ENCODE measurements at regions not wholly inside any gene's neighbourhood (a gene's known extent, or its start where the extent isn't known, plus 50 kb on each side); places are given as distances from the start of the nearest gene placed in this dataset.
"Not testable (repeated sequence)": the region's sequence is repeated elsewhere in the genome, so short reads cannot be mapped to it uniquely, and the experiment has no call there.

DNA sequence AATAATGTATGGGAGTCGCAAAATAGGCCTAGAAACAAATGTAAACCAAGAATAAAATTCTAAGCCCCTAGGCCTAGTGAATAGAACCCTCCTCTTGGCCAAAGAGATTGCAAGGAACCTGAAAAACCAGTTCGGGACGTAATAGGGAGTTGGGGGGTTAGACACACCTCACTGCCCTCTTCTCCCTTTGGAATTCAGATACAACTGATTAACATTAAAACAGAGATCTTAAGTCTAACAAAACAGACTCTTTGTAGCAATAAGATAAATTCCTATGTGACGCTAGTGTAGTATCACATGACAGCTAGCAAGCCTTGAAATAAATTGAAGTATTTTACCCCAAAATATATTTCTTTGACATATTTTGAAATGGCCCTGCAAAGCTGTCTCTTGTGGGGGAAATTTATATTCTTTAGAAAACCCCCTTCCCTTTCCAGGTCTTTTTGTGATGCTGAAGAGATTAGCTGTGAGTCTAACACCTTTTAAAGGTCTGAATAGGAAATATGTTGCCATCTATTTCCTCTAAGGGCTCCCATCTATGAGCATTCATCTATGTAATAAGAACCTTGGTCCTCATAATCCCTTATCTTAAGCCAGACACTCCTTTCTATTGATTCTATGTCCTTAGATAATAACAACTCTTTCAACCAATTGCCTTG is 623.4 kb upstream of the NRG3 start:
- DNase-seq (ENCODE audit: low spot score): no peak

DNA sequence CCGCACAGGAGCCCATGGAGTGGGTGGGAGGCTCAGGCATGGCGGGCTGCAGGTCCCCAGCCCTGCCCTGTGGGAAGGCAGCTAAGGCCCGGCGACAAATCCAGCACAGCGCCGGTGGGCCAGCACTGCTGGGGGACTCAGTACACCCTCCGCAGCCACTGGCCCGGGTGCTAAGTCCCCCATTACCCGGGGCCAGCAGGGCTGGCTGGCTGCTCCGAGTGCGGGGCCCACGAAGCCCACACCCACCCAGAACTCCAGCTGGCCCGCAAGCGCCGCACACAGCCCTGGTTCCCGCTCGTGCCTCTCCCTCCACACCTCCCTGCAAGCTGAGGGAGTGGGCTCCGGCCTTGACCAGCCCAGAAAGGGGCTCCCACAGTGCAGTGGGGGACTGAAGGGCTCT is 610.0 kb upstream of the NRG3 start:
- not testable (repeated sequence) for DNase-seq (ENCODE audit: low spot score)

DNA sequence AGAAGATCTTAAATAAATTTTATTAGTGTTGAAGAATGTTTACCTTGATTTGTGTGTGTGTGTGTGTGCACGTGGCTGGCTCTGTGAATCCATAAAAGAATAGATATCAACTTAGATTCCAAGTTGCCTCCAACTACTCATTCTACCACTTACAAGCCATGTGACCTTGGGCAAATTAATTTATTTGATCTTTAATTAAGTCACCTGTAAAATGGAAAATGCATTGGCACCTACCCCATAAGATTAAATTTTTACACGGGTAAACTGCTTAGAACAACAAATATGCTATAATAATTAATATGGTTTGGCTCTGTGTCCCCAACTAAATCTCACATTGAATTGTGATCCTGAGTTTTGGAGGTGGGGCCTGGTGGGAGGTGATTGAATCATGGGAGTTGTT is 604.9 kb upstream of the NRG3 start:
- no peak for DNase-seq (ENCODE audit: low spot score)

DNA sequence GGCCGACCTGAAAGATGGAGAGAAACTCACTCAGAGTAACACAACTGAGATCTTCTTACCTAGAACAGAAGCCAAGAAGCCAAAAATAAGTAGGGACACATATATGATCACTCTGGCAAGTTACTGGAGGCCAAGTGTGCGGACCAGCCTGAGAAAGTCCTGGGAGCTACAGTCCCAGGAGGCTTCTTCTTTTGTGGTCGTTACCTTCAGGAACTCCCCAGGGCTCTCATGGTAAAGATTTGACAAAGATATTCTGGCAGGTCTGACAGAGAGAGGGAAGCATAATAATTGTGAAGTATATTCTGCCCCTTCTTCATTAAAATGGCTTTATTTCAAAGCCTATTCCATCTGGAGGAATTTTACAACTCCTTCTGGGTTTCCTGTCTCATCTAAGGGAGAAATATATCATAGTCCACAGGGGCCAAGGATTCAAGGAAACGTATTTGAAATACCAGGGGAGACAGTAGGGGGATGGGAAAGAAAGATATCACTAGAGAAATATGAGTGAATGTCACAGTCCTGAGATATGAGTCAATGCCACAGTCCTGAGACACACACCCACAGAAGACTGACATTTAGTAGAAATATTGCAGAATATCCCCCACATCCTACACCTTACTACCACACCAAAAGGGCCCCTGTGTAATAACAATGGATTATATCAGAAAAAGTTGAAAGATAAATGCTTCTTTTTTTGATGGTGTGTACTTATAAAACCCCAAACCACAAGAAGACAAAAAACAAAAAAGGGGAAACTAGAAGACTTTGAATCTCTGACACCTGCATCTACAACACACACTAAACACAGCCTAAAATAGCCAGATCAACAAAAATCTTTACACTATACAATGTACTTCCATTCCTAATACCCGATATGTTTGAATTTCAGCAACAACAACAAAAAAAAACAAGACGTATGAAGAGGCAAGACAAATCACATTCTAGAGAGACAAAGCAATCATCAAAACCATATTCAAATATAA is 594.2 kb upstream of the NRG3 start:
- no peak for DNase-seq (ENCODE audit: low spot score)

DNA sequence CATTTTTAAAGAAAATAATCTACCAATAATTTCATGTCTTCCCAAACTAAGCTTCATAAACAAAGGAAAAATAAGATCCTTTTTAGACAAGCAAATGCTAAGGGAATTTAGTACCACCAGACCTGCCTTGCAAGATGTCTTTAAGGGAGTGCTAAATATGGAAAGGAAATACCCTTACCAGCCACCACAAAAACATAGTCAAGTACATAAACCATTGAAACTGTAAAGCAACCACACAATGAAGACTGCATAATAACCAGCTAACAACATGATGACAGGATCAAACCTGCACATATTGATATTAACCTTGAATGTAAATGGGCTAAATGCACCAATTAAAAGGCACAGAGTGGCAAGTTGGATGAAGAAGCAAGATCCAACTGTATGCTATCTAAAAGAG is 586.5 kb upstream of the NRG3 start:
- no peak for DNase-seq (ENCODE audit: low spot score)

DNA sequence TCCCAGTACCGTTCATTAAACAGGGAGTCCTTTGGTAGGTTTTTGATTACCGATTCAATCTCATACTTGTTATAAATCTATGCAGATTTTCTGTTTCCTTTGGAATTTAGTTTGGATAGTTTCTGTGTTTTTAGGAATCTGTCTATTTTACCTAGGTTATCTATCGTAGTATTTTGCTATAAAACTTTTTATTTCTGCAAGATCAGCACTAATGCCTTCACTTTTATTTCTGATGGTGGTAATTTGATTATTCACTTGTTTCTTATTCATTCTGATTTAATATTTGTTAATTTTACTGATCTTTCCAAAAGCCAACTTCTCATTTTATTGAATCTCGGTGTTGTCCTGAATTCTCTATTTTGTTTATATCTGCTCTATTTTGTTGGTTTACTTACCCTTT is 577.7 kb upstream of the NRG3 start:
- no peak for DNase-seq (ENCODE audit: low spot score)

DNA sequence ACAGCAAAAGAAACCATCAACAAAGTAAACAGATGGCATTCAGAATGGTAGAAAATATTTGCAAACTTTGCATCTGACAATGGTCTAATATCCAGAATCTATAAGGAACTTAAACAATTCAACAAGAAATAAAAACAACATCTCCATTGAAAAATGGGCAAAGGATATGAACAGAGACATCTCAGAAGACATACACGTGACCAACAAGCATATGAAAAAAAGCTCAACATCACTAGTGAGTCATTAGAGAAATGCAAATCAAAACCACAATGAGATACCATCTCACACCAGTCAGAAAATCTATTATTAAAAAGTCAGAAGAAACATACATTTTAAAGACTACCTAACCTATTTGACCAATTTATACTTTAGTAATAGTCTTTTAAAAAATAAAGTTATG is 571.3 kb upstream of the NRG3 start:
- DNase-seq (ENCODE audit: low spot score): no peak

DNA sequence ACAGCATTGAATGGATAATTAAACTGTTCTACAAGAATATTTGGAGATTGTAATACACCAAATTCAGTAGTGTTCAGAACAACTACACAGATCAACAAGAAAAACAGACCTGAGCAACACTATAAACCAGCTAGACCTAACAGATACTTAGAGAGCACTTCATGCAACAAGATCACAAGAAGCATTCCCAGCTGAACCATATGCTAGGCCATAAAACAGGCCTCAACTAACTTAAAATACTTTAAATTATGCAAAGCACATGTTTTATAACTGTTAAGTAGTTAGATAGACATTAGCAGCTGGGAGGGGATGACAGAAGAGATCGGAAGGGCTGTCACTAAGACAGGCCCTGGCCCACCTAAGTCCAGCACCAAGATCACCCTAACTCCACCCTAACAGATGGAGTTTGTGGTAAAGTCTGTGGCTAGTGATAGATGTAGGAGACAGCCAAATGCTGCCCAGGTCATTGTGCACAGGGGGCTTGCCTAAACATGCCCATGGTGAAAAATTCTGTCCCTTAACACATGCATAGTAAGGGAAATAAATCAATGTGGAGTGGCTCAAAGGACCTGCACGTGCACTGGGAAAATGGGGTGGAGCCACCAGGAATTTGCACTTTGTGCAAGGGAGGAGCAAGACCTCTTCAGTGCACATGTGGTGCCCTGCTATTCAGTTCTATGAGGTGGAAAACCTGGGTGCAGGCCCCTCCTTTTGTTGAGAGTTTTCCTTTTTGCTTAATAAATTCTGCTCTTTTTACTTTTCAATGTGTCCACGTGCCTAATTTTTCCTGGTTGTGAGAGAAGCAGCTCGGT is 567.8 kb upstream of the NRG3 start:
- DNase-seq (ENCODE audit: low spot score): no peak

DNA sequence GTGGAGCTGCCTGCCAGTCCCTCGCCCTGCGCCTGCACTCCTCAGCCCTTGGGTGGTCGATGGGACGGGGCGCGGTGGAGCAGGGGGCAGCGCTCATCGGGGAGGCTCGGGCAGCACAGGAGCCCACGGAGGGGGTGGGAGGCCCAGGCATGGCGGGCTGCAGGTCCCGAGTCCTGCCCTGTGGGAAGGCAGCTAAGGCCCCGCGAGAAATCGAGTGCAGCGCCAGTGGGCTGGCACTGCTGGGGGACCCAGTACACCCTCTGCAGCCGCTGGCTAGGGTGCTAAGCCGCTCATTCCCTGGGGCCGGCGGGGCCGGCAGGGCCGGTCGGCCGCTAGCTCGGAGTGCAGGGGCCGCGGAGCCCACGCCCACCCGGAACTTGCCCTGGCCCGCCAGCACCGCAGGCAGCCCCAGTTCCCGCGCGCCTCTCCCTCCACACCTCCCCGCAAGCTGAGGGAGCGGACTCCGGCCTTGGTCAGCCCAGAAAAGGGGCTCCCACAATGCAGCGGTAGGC is 565.9 kb upstream of the NRG3 start:
- DNase-seq (ENCODE audit: low spot score): no peak

DNA sequence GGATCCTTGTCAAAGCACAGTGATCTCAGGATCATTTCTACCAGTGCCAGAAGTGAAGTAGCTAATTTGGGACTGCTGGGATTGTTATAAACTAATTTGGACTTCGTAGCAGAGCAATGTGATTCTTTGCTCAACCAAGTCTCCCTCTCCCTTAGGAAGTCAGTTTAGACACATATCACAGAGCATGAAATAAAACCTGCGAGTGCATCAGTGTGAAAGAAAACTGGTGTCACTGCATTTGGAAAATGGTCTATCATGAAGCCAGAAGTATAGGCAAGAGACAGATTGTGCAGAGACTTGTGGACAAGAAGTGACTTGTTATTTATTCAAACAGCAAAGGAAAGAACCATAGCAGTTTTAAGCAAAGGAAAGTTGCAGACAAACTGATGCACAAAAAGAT is 560.5 kb upstream of the NRG3 start:
- DNase-seq (ENCODE audit: low spot score): no peak

DNA sequence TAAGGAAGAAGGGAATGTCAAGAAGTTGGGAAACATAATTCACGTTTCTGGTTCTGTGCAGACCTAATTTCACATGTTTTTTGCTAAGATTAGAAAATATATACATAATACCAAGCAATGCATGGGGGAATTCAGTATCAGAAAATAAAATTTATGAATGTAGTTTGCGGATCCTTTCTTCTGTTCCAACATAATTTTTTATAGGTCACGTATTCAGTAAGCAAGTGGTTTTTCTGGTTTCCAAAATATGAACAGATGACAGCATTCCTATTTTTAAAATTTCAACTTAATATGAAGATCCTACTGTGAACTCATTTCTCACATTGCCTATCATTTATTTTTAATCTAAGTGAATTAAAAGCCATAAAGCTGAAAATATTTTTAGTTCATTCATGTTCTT is 560.0 kb upstream of the NRG3 start:
- DNase-seq (ENCODE audit: low spot score): no peak

DNA sequence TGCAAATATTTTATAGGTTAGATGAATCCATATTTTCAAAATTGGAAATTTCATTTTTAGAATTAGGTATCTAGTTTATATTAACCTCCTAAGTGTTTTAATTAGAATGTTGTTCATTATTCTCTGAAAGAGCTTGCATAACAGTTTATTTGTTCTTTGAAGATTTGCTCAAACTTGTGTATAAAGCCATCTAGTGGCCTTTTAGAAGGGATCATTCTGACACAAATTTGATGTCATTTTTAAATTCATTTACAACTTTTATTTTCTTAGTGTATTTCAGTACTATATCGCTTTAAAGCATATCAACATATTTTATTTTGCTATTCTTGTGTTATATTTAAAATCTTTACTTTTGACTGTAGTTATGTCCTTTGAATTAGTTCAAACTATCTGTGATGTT is 527.0 kb upstream of the NRG3 start:
- no peak for DNase-seq (ENCODE audit: low spot score)

DNA sequence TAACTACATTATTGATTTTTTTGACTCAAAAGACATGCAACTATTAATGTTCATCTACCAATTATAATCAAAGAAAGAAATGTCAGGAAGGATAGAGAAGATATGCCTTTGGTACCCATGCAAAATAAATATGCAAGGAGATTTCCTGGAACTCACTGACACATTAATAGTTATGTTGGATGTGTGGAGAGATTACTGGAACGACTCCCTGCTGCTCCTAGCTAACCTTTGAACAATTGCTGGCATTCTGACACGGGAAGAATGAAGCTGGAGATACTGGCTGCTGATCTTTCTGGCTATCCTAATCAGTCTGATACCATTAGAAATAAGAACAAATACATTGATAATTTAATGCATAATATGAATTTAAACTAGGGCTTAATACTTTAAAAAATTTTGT is 507.9 kb upstream of the NRG3 start:
- no peak for DNase-seq (ENCODE audit: low spot score)

DNA sequence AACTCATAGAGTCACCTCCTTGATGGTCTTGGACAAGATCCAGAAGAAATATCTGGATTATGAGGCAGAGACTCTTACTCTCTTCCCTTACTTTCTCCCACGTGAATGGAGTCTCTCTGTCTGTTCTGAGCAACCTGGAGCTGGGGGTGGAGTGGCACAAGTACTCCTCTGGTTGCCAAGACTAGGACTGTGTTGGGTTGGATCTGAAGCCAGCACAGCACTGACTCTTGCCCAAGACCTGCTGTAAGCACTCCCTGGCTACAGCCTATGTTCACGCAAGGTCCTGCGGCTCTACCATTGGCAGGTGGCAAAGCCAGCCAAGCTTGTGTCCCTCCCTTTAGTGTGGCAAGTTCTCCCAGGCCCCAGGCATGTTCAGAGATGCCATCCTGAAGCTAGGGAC is 488.2 kb upstream of the NRG3 start:
- no peak for DNase-seq (ENCODE audit: low spot score)

DNA sequence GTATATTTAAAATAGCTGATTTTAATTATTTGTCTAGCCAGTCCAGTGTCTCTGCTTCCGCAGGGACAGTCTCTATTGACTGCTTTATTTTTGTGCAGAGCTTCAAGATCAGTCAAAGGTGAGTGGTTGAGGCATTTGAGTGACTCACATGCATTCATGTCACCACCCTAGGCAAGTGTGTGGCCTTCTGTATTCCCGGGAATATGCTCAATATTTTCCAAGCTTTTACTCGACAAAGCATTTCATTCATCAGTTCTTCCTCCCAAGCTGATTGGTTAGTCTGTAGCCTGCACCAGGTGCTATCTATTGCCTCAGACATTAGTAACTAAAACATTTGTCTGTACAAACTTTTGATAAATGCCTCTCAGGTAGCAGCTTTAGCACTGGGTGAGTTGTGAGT is 471.5 kb upstream of the NRG3 start:
- DNase-seq (ENCODE audit: low spot score): no peak

DNA sequence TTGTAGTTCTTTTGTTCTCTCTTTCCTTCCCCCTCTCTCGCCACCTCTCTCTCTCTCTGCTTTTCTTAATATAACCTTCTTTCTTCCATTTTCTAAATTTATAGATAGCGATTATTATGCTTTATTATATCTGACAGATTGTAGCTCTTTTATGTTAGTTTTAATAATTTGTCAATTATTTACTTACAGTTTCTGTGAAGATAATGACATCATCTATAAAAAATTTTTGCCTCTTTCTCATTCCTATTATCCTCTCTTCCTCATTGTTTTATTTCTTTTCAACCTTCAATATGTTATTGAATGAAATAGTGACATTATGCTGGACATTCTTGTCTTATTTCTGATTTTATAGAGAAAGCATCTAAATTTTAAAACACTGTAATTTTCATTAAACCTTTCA is 469.6 kb upstream of the NRG3 start:
- no peak for DNase-seq (ENCODE audit: low spot score)

DNA sequence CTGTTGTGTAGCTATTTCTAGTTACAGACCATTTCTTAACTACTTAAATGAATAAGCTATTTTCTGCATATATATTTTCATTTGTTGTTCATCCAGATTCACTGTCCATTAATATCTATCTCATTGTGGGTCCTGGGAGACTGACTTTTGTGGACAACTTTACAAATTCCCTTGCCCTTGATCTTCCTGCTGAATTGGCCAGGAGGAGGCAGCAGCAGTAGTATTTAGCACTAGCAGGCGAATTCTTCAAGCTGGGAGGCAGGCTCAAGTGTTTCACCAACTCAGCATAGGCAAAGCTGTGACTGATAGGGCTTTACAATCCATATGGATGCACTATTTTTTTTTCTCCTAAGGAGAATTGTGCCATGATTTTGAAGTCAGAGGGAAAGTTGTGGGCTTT is 461.0 kb upstream of the NRG3 start:
- DNase-seq (ENCODE audit: low spot score): no peak

DNA sequence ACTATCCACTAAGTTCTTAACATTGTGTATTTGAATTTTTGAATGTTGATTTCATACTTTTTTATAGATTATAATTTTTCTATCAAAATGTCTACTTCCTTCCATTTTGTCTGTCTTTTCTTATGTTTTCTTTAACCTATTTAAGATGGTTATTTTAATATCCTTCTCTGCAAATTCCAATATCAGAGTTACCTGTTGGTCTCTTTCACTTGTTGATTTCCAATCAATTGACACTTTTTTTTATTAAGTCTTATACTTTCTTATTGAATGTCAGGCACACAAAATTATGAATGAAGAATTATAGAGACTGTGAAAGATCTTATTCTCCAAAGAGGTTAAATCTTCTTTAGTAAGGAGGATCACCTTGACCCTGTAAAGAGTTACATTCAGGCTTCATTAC is 448.3 kb upstream of the NRG3 start:
- no peak for DNase-seq (ENCODE audit: low spot score)

DNA sequence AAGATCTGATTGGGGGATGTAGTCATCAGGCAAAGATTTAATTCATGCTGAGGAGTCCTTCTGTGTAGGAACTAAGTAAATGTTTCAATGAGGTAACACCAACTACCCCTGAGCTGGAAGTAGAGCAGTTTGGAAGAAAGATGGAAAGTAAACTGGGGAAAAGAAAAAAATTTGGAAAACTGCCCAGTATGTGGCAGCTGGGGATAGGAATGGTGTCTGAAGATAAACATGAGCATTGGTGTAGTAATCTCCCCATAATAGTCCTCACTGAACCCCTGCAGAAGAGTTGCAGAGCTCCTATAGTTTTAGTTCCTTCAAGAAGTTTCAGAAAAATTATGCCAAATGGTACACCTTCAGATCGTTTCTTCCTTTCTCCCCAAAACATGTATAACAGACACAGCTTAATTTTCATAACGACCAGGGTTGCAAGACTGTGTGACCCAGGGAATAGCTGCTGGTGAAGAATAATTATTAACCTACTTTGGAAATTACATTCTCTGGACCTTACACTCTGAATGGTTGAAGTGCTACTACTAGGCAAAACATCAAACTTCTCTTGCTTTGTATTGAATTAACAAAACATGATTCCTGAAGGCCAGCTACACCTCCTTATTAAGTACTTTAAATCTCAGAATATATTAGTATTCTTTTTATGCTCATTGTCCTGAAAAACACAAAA is 446.4 kb upstream of the NRG3 start:
- DNase-seq (ENCODE audit: low spot score): no peak

DNA sequence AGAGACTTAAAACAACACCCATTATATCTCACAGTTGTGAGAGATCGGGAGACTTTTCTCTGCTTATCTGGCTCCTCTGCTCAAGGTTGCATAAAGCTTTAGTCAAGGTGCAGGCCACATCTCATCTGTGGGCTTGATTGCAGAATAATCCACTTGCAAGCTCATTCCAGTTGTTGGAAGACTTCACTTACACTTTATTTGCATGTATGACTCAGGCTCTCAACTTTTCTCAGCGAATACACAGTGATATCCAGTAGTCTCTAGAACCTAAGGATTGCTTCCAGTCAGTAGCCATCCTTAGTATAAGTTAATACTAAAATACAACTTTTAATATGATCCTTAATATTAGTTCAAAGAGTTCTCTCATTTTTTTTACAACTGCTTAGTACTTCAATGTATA is 435.5 kb upstream of the NRG3 start:
- no peak for DNase-seq (ENCODE audit: low spot score)

DNA sequence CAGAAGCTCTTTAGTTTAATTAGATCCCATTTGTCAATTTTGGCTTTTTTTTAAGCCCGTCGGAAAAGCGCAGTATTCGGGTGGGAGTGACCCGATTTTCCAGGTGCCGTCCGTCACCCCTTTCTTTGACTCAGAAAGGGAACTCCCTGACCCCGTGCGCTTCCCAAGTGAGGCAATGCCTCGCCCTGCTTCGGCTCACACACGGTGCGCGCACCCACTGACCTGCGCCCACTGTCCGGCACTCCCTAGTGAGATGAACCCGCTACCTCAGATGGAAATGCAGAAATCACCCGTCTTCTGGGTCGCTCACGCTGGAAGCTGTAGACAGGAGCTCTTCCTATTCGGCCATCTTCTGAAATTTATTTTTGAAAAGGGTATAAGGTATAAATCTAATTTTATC is 433.4 kb upstream of the NRG3 start:
- not testable (repeated sequence) for DNase-seq (ENCODE audit: low spot score)
